Urinary bladder (tissue), 3 donors: ENCODE measurements at regions not wholly inside any gene's neighbourhood (a gene's known extent, or its start where the extent isn't known, plus 50 kb on each side); places are given as distances from the start of the nearest gene placed in this dataset.
"Not testable (repeated sequence)": the region's sequence is repeated elsewhere in the genome, so short reads cannot be mapped to it uniquely, and the experiment has no call there.

Experiments
- DNase-seq: peaks from one replicate; pipeline ENCODE4 v3.0.0-alpha.2; 2015; ENCODE audit errors: extremely low spot score
- H3K27ac ChIP-seq: one replicate; pipeline ENCODE4 v1.5.1; 2013; ENCODE audit warnings: low read depth, mild to moderate bottlenecking, moderate library complexity
- H3K36me3 ChIP-seq: one replicate; pipeline ENCODE4 v1.6.1; 2013; ENCODE audit warnings: mild to moderate bottlenecking, moderate library complexity; ENCODE audit not compliant: insufficient read depth
- H3K4me1 ChIP-seq: one replicate; pipeline ENCODE4 v1.6.1; 2013; ENCODE audit warnings: mild to moderate bottlenecking, moderate library complexity; ENCODE audit not compliant: insufficient read depth
- H3K4me3 ChIP-seq: one replicate; pipeline ENCODE4 v1.5.1; 2013; ENCODE audit warnings: low read depth, low read length
- WGBS: extraction: QIAGEN DNeasy Blood & Tissue Kit; methylation state at CpG from one replicate; pipeline ENCODE4 v1.1.7; 2013; 5-methylcytosine and 5-hydroxymethylcytosine counted together
- donor health status: healthy with polysubstance abuse.
- donor health status: healthy.

GRCh38 chr1:218516526-218516925 lies 171.4 kb downstream of the TGFB2 start:
- no peak for DNase-seq
- H3K4me3 ChIP-seq, result no peak overlapping the region
- 66% methylated on average over 3 of the region's 3 CpGs for WGBS
- no peaks in the 10 kb centered on the region for H3K36me3 ChIP-seq
- H3K27ac ChIP-seq, result no peak overlapping the region
- H3K4me1 ChIP-seq, result no peaks in the 10 kb centered on the region

GRCh38 chr1:218517459-218517858 lies 172.3 kb downstream of the TGFB2 start:
- DNase-seq, result no peak
- whole genome bisulfite sequencing, result 82% methylated on average over 5 of the region's 5 CpGs
- H3K36me3 ChIP-seq, result no peaks in the 10 kb centered on the region
- H3K4me1 ChIP-seq, result no peaks in the 10 kb centered on the region
- no peak overlapping the region for H3K27ac ChIP-seq
- H3K4me3 ChIP-seq, result no peak overlapping the region

- H3K4me3 ChIP-seq, result no peak overlapping the region
- no peak for DNase-seq
- no peaks in the 10 kb centered on the region for H3K4me1 ChIP-seq
- WGBS, result 91% methylated on average over 2 of the region's 2 CpGs
- H3K36me3 ChIP-seq, result no peaks in the 10 kb centered on the region
- no peak overlapping the region for H3K27ac ChIP-seq
Measured at GRCh38 chr1:218518216-218518740, 173.1 kb downstream of the TGFB2 start.

DNA sequence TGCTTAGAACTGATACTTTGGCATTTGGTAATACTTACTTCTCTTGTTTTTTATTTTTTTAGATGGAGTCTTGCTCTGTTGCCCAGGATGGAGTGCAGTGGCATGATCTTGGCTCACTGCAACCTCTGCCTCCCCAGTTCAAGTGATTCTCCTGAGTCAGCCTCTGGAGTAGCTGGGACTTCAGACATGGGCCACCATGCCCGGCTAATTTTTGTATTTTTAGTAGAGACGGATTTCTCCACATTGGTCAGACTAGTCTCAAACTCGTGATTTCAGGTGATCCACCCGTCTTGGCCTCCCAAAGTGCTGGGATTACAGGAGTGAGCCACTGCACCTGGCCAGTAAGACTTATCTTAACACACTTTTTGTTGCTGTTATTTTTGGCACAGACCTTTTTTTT lies 175.5 kb downstream of the TGFB2 start:
- DNase-seq, H3K4me3 ChIP-seq, H3K27ac ChIP-seq, H3K36me3 ChIP-seq, H3K4me1 ChIP-seq: not testable (repeated sequence)
- WGBS, result 94% methylated on average over 4 of the region's 4 CpGs

- no peak overlapping the region for H3K4me3 ChIP-seq
- DNase-seq, result no peak
- H3K4me1 ChIP-seq, result no peaks in the 10 kb centered on the region
- no peaks in the 10 kb centered on the region for H3K36me3 ChIP-seq
- WGBS, result 84% methylated on average over 7 of the region's 7 CpGs
- H3K27ac ChIP-seq, result no peak overlapping the region
Measured at GRCh38 chr1:218521414-218522169, 176.5 kb downstream of the TGFB2 start.

DNA sequence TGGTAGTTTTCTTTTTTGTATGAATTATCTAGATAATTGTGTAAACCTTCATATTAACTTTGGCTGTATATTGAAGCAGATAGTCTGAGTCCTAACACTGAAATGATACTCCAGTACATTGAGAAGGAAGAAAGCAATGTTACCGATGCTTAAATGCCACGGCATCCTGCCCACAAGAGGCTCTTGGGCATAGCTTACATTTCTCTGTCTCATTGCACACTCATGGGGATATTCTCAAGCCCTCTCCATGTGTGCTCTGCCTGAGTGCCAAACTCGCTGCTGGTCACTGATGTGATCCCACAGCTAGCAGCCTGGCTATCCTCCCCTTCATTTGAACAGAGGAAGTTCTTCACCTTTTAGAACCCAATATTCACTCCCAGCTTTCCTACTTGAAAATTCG lies 179.4 kb downstream of the TGFB2 start:
- Histone ChIP-seq H3K36me3 (no peaks in the 10 kb centered on the region), H3K27ac (no peak overlapping the region), H3K4me3 (no peak overlapping the region), H3K4me1 (no peaks in the 10 kb centered on the region)
- no peak for DNase-seq
- WGBS, result 60% methylated on average over 4 of the region's 4 CpGs

DNA sequence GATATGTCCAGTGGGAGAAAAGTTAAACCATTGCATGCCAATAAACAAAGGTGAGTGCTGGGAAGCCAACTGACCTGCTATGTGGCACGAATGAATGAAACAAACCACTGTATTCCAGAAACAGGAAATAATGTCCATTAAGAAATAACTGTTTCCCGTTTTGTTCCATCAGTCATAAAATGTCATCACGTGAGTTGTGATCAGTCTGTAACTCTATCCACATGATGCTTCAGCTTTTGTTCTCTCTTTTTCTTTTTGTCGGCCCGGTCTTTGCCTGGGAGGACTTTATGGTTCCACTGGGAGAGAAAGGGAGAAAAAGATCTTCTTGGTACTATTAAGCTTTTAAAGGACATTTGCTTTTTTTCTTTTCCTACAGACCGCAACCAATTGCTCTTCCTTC lies 179.9 kb downstream of the TGFB2 start:
- no peak overlapping the region for H3K27ac ChIP-seq
- H3K36me3 ChIP-seq, result no peaks in the 10 kb centered on the region
- DNase-seq, result no peak
- no peak overlapping the region for H3K4me3 ChIP-seq
- H3K4me1 ChIP-seq, result no peaks in the 10 kb centered on the region
- WGBS, result 57% methylated on average over 6 of the region's 6 CpGs

DNA sequence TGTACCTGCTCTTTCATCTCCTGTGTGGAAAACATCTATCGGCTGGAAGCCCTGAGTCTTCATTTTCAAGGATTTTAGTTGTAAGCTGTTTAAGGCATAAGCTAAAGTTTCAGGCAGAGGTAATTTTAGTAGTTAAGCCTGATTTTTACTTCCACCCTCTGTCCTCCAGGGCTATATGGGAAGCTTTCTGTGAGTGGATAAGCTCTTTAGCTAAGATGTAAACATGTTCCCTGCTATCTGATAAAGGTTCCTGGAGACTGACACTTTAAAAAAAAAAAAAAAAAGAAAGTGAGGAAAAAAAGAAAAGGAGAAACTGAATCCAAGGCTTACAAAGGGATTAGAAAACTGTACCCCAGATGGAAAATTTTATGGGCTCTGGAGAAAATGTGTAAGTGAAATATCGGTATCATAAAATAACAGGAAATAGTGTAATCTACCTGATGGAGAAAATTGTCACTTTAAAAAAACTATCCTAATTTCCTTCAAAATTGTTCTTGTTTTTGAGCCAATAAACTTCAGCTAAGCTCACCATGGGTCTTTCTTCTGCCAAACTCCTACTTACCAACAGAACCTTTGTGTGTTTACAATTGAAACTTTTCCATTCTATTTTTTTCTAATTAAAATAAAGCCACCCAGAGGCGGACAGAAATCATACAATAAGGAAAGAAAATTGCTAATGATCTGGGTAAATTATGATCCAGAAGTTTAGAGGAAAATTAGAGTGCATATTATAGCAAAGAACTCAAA lies 180.5 kb downstream of the TGFB2 start:
- DNase-seq, result no peak
- H3K27ac ChIP-seq, result no peak overlapping the region
- no peaks in the 10 kb centered on the region for H3K36me3 ChIP-seq
- 61% methylated on average over 3 of the region's 3 CpGs for WGBS
- H3K4me1 ChIP-seq, result no peaks in the 10 kb centered on the region
- no peak overlapping the region for H3K4me3 ChIP-seq

DNA sequence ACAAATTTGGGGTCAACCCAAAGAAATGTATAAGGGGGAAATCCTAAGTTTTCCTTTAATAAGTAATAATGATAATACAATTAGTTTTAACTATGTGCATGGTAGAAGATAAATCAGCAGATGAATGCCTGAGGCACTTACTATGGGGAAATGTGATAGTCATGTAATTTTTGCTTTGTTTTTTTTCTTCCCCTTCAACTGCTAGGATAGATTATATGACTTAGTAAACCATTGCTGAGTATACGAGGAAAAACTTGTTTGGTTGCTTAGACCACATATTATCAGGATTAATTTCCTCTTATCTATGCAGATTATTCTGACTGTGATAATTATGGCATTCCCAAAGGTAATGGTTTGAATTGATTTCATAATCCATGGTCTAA lies 181.1 kb downstream of the TGFB2 start:
- H3K4me3 ChIP-seq, result no peak overlapping the region
- no peak overlapping the region for H3K27ac ChIP-seq
- H3K4me1 ChIP-seq, result no peaks in the 10 kb centered on the region
- 69% methylated on average over 1 of the region's 1 CpG for WGBS
- DNase-seq, result no peak
- H3K36me3 ChIP-seq, result no peaks in the 10 kb centered on the region

DNA sequence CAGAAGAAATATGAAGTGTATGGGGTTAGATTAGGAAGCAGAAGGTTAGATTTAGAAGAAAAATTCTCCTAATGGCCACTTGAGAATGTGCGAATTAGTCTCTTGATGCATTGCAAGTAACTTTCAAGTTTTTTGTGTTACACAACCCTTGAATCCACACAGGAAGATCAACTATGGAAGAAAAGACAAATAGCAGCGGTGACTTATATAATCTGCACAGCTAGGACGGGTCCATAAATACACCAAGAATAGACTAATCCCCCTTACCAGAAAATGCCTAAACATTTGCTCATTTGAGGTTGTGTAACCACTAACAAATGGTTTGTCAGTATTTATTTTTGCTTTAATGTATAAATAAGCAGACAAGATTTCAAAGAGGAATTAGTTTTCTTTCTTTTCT lies 182.6 kb downstream of the TGFB2 start:
- H3K4me3 ChIP-seq, result no peak overlapping the region
- WGBS, result 90% methylated on average over 3 of the region's 3 CpGs
- H3K36me3 ChIP-seq, result no peaks in the 10 kb centered on the region
- DNase-seq, result no peak
- H3K27ac ChIP-seq, result no peak overlapping the region
- H3K4me1 ChIP-seq, result no peaks in the 10 kb centered on the region

DNA sequence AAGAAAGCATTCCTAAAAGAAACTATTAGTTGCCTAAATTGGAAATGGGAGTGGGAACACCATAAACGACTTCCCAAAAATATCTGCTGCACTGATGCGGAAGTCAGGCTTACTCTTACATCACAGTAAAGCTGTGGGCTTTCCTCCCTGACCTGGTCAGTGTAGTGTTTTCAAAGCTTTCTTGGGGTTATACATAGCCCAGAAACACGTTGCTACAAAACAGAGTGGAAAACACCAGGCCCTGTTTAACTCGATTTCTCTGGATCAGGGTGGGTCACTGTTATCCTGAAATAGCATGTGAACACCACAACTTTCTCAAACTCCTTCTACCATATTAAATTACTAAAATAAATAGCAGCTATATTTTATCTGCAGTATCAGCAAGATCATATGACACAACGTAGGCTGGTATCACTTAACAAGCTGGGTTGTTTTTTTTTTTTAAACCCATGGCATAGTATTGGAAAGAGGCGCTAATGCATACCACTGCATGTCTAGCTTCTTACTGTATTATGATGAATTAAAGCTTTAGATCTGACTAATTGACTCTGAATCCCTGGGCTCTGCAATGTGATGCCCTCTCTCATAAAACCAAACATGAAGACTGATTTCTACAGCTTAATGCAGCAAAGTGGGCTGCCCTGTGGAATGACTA lies 184.6 kb downstream of the TGFB2 start:
- no peak for DNase-seq
- no peaks in the 10 kb centered on the region for H3K36me3 ChIP-seq
- WGBS, result 58% methylated on average over 6 of the region's 6 CpGs
- no peak overlapping the region for H3K27ac ChIP-seq
- H3K4me1 ChIP-seq, result no peaks in the 10 kb centered on the region
- no peak overlapping the region for H3K4me3 ChIP-seq

- H3K36me3 ChIP-seq, result no peaks in the 10 kb centered on the region
- DNase-seq, result no peak
- no peak overlapping the region for H3K27ac ChIP-seq
- H3K4me1 ChIP-seq, result no peaks in the 10 kb centered on the region
- WGBS, result 73% methylated on average over 5 of the region's 5 CpGs
- H3K4me3 ChIP-seq, result no peak overlapping the region
Measured at GRCh38 chr1:218531936-218532335, 186.8 kb downstream of the TGFB2 start.

DNA sequence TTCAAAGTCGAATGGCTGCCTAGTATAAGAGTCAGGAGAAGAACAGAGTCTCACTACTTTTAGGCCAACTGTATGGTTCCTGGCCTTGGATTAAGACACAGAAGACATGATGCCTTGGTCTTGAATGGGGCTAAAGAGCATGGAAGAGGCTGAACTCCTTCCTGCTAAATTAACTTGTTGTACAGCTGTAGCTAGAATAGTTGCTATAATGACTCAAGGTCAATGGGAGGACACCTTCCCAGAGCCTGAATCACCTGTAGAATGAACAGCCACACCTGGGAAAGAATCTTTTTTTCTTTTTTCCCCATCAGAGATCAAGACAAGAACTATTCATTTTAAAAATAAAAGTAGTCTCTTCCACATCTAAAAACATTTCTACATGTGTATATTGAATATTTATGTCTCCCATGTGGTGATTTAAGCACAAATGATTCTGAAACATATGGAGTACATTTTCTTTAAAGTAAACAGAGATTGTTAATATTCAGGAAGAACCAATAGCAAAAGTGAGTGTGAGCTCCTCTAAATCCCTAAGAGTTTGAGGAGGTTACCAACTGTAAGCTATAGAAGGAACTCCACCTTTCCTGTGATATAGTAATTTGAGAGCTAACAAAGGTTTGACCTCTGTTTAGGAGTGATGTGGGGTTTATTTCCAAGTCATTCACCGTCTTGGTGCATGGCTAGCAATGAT lies 191.3 kb downstream of the TGFB2 start:
- WGBS, result 81% methylated on average over 2 of the region's 2 CpGs
- Histone ChIP-seq H3K27ac (no peak overlapping the region), H3K36me3 (no peaks in the 10 kb centered on the region)

More for the DNA sequence above, 191.3 kb downstream of the TGFB2 start:
- H3K4me1 ChIP-seq, result no peaks in the 10 kb centered on the region
- no peak overlapping the region for H3K4me3 ChIP-seq
- DNase-seq, result no peak
